H1 (cell line): ENCODE measurements at regions not wholly inside any gene's neighbourhood (a gene's known extent, or its start where the extent isn't known, plus 50 kb on each side); places are given as distances from the start of the nearest gene placed in this dataset.

Source experiments
- CTCF ChIA-PET: fragments of 300-600 bp; sonication (Branson Sonifier 250); formaldehyde crosslinking; loops from one replicate; lab custom pipeline; 2021; ENCODE audit not compliant: partially characterized antibody; lab: Charles Lee
- POLR2A ChIA-PET: fragments of 300-600 bp; sonication (Branson Sonifier 250); formaldehyde crosslinking; loops from one replicate; lab custom pipeline; 2021; ENCODE audit warnings: inconsistent platforms; ENCODE audit not compliant: partially characterized antibody; lab: Charles Lee
- DNase-seq, 2 experiments: peaks; one replicate each; pipeline versions ENCODE4 v3.0.0 to v3.0.0-alpha.2; 2010 to 2022; ENCODE audit warnings: low spot score in 2 of 2, low read depth in 1 of 2, mixed read lengths in 1 of 2
- FAIRE-seq: peaks from 2 replicates; lab custom pipeline; 2011; peaks lifted over from hg19 to GRCh38; lab: Jason Lieb, UNC
- H2AFZ ChIP-seq: 2 replicates; pipeline ENCODE4 v1.8.1; 2012; ENCODE audit warnings: low read length, inconsistent platforms
- H2AK5ac ChIP-seq: 2 replicates; pipeline ENCODE4 v1.6.1; 2013; ENCODE audit warnings: low read depth, low read length
- H2BK120ac ChIP-seq: replicated peaks from 2 replicates; pipeline ENCODE3; 2013; ENCODE audit warnings: low read depth, low read length, inconsistent platforms
- H2BK12ac ChIP-seq: 2 replicates; pipeline ENCODE4 v1.6.1; 2013; ENCODE audit warnings: low read depth, low read length
- H2BK15ac ChIP-seq: 2 replicates; pipeline ENCODE4 v1.6.1; 2013; ENCODE audit warnings: low read length
- H2BK20ac ChIP-seq: 2 replicates; pipeline ENCODE4 v1.6.1; 2013; ENCODE audit warnings: low read length
- H2BK5ac ChIP-seq: 2 replicates; pipeline ENCODE4 v1.6.1; 2013; ENCODE audit warnings: low read depth, low read length
- H3K14ac ChIP-seq: 2 replicates; pipeline ENCODE4 v1.6.1; 2013; ENCODE audit warnings: inconsistent platforms; ENCODE audit not compliant: insufficient read length
- H3K18ac ChIP-seq: 2 replicates; pipeline ENCODE4 v1.6.1; 2013; ENCODE audit warnings: low read length; ENCODE audit errors: extremely low read depth
- H3K23ac ChIP-seq: 2 replicates; pipeline ENCODE4 v1.6.1; 2013; ENCODE audit warnings: inconsistent platforms; ENCODE audit not compliant: insufficient read length
- H3K23me2 ChIP-seq: 2 replicates; pipeline ENCODE4 v1.6.1; 2013; ENCODE audit warnings: low read depth, low read length
- H3K27ac ChIP-seq: 2 replicates; pipeline ENCODE4 v1.6.1; 2011; ENCODE audit warnings: low read depth, low read length, inconsistent platforms
- H3K27me3 ChIP-seq, 4 experiments: replicated peaks in 1 of 4; 1 replicate in 1 of 4; 2 replicates in 3 of 4; pipeline versions ENCODE4 v1.6.1 to v1.8.1; 2011 to 2013; ENCODE audit warnings: low read length in 3 of 4, mild to moderate bottlenecking in 3 of 4, inconsistent platforms in 2 of 4, mixed read lengths in 2 of 4, moderate library complexity in 1 of 4; ENCODE audit not compliant: control insufficient read depth in 3 of 4, insufficient read depth in 3 of 4; ENCODE audit errors: extremely low read depth in 1 of 4
- H3K36me3 ChIP-seq, 4 experiments: 2 replicates each; pipeline versions ENCODE4 v1.6.1 to v1.8.1; 2011 to 2013; ENCODE audit warnings: mild to moderate bottlenecking in 4 of 4, low read length in 3 of 4, moderate library complexity in 2 of 4, control low read depth in 1 of 4, inconsistent platforms in 1 of 4; ENCODE audit not compliant: insufficient read depth in 4 of 4, control insufficient read depth in 2 of 4
- H3K4ac ChIP-seq: replicated peaks from 2 replicates; pipeline ENCODE3; 2013; ENCODE audit warnings: low read length, low read depth, mixed read lengths, inconsistent platforms; ENCODE audit not compliant: insufficient read length
- H3K4me1 ChIP-seq, 4 experiments: replicated peaks in 1 of 4; 1 replicate in 1 of 4; 2 replicates in 3 of 4; pipeline versions ENCODE4 v1.6.1 to v1.8.1; 2011 to 2013; ENCODE audit warnings: low read length in 3 of 4, inconsistent platforms in 2 of 4, mixed read lengths in 1 of 4; ENCODE audit not compliant: insufficient read depth in 4 of 4, control insufficient read depth in 3 of 4
- H3K4me2 ChIP-seq, 2 experiments: 2 replicates each; pipeline versions ENCODE4 v1.6.1 to v1.8.1; 2011 to 2013; ENCODE audit warnings: low read depth in 2 of 2, low read length in 2 of 2, control low read depth in 1 of 2, inconsistent platforms in 1 of 2, mild to moderate bottlenecking in 1 of 2; ENCODE audit not compliant: insufficient read depth in 1 of 2
- H3K4me3 ChIP-seq, 4 experiments: fragments of 200-600, 300-600 bp in 1 of 4; sonication (generic), shearing (Covaris generic), sonication (Bioruptor Twin) in 1 of 4; 2 replicates each; pipeline versions ENCODE4 v1.5.1 to v1.8.1; 2011 to 2016; ENCODE audit warnings: low read length in 4 of 4, low read depth in 3 of 4, control low read depth in 2 of 4, inconsistent platforms in 2 of 4, mild to moderate bottlenecking in 2 of 4, mixed read lengths in 1 of 4, moderate library complexity in 1 of 4; ENCODE audit not compliant: insufficient read depth in 2 of 4; ENCODE audit errors: extremely low read depth in 1 of 4
- H3K56ac ChIP-seq: replicated peaks from 2 replicates; pipeline ENCODE3; 2013; ENCODE audit warnings: low read depth, mild to moderate bottlenecking, mixed read lengths, low read length, inconsistent platforms; ENCODE audit not compliant: insufficient read length
- H3K79me1 ChIP-seq: 2 replicates; pipeline ENCODE4 v1.6.1; 2013; ENCODE audit warnings: low read depth, low read length, control low read depth
- H3K79me2 ChIP-seq, 2 experiments: 2 replicates each; pipeline versions ENCODE4 v1.6.1 to v1.8.1; 2012 to 2013; ENCODE audit warnings: low read length in 2 of 2, mild to moderate bottlenecking in 2 of 2, inconsistent platforms in 1 of 2; ENCODE audit not compliant: insufficient read depth in 2 of 2, control insufficient read depth in 1 of 2
- H3K9ac ChIP-seq, 4 experiments: replicated peaks in 1 of 4; 1 replicate in 1 of 4; 2 replicates in 3 of 4; pipeline versions ENCODE4 v1.6.1 to v1.8.1; 2011 to 2013; ENCODE audit warnings: low read depth in 3 of 4, low read length in 3 of 4, control low read depth in 2 of 4, mild to moderate bottlenecking in 2 of 4, moderate library complexity in 2 of 4, inconsistent platforms in 1 of 4; ENCODE audit errors: extremely low read depth in 1 of 4
- H3K9me3 ChIP-seq, 2 experiments: 2 replicates each; pipeline versions ENCODE4 v1.6.1 to v1.8.1; 2012 to 2013; ENCODE audit warnings: mild to moderate bottlenecking in 2 of 2, moderate library complexity in 2 of 2, control low read depth in 1 of 2, inconsistent platforms in 1 of 2, low read depth in 1 of 2, low read length in 1 of 2, mixed read lengths in 1 of 2; ENCODE audit not compliant: insufficient read depth in 2 of 2
- H4K20me1 ChIP-seq, 2 experiments: replicated peaks in 1 of 2; 2 replicates each; pipeline versions ENCODE3 to v1.8.1; 2011 to 2013; ENCODE audit warnings: inconsistent platforms in 2 of 2, low read length in 2 of 2, mild to moderate bottlenecking in 1 of 2; ENCODE audit not compliant: insufficient read depth in 2 of 2, control insufficient read depth in 1 of 2
- H4K5ac ChIP-seq: 2 replicates; pipeline ENCODE4 v1.6.1; 2013; ENCODE audit warnings: low read length, low read depth, mixed read lengths, inconsistent platforms; ENCODE audit not compliant: insufficient read length
- H4K8ac ChIP-seq: 2 replicates; pipeline ENCODE4 v1.8.0; 2013; ENCODE audit warnings: mild to moderate bottlenecking, moderate library complexity, low read length, inconsistent platforms; ENCODE audit not compliant: insufficient read depth; ENCODE audit errors: extremely low read depth
- H4K91ac ChIP-seq: replicated peaks from 2 replicates; pipeline ENCODE3; 2013; ENCODE audit warnings: low read length, mixed read lengths, inconsistent platforms; ENCODE audit not compliant: insufficient read length
- BRCA1 ChIP-seq: IDR thresholded peaks from 2 replicates; pipeline ENCODE4 v1.6.1; 2012; ENCODE audit warnings: low read depth, low read length, improper control_type of control experiment
- CBX5 ChIP-seq: fragments of 300-800, 300-1000 bp; sonication (generic); IDR thresholded peaks from 2 replicates; pipeline ENCODE4 v1.7.1; 2016; ENCODE audit warnings: antibody characterized with exemption, low read length, low read depth
- CHD2 ChIP-seq: IDR thresholded peaks from 2 replicates; pipeline ENCODE4 v1.6.1; 2012; ENCODE audit warnings: low read length, improper control_type of control experiment
- JUND ChIP-seq: IDR thresholded peaks from 2 replicates; pipeline ENCODE4 v1.6.1; 2011; ENCODE audit warnings: mild to moderate bottlenecking, improper control_type of control experiment, low read length
- SIX5 ChIP-seq: IDR thresholded peaks from 2 replicates; pipeline ENCODE4 v1.6.1; 2011; ENCODE audit warnings: mild to moderate bottlenecking, low read depth, low read length
- TAF1 ChIP-seq: IDR thresholded peaks from 2 replicates; pipeline ENCODE4 v1.6.1; 2011; ENCODE audit warnings: mild to moderate bottlenecking, low read depth, low read length
- WGBS, 2 experiments: shearing (Covaris generic) in 1 of 2; methylation state at CpG; one replicate each; pipeline versions ENCODE4 v1.1.6 to v1.1.7; 2013 to 2015; ENCODE audit warnings: low lambda C conversion rate in 2 of 2, mixed read lengths in 2 of 2, inconsistent platforms in 1 of 2, low coverage in 1 of 2, missing lambda C conversion rate in 1 of 2; ENCODE audit not compliant: insufficient replicate concordance in 2 of 2, insufficient coverage in 1 of 2, insufficient read length in 1 of 2; ENCODE audit errors: extremely low coverage in 1 of 2, missing lambda C conversion rate in 1 of 2; 5-methylcytosine and 5-hydroxymethylcytosine counted together

DNA sequence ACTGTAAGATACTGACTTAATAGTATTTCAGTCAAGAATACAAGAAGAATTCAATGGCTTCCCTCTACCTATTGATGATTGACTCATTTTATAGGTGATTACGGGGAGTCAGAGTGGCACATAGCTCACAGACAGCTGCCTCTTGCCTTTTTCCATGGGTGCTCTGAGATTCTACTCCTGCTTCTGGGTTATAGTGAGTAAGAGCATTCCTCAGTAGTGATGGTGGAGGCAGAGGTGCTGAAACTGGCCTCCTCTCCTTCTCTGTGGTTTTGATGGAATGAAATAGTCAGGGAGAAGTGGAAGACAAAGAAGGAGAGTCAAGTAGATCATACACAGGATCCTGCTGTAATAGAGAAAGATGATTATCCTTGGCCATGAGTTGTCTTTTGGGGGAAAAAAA is 438.2 kb upstream of the FAR2 start:
- WGBS, 2 experiments, result 94% methylated on average over 1 of the region's 1 CpG; no CpG with 5 or more reads in 1 of the 2 experiments
- H2BK15ac ChIP-seq, result no peak overlapping the region
- no peak overlapping the region for H2BK12ac ChIP-seq
- no peaks in the 10 kb centered on the region for H3K4me1 ChIP-seq
- FAIRE-seq, result no peak
- H2BK5ac ChIP-seq, result no peak overlapping the region
- DNase-seq, result no peak
- H3K36me3 ChIP-seq, result no peaks in the 10 kb centered on the region
- ChIA-PET POLR2A (no interaction called here), CTCF (no interaction called here)
- H3K23me2 ChIP-seq, result no peaks in the 10 kb centered on the region
- 0 out of 2 replicates have a peak overlapping the region, but pooled peaks have one; percentile 25 for H2AFZ ChIP-seq
- no peak overlapping the region for H4K5ac ChIP-seq
- no peaks in the 10 kb centered on the region for H3K79me2 ChIP-seq
- no peak overlapping the region for H3K9ac ChIP-seq
- no peak overlapping the region for H3K14ac ChIP-seq
- H3K27me3 ChIP-seq, result no peaks in the 10 kb centered on the region
- no peak overlapping the region for H3K4me3 ChIP-seq
- no peak overlapping the region for H2BK20ac ChIP-seq
- H3K27ac ChIP-seq, result no peak overlapping the region
- H3K79me1 ChIP-seq, result no peaks in the 10 kb centered on the region
- H4K8ac ChIP-seq, result no peak overlapping the region
- no peak overlapping the region for H4K91ac ChIP-seq
- H3K4me2 ChIP-seq, result no peak overlapping the region
- no peak overlapping the region for H3K23ac ChIP-seq
- no peak overlapping the region for H3K18ac ChIP-seq
- H3K4ac ChIP-seq, result no peak overlapping the region
- no peaks in the 10 kb centered on the region for H3K9me3 ChIP-seq
- H2BK120ac ChIP-seq, result no peak overlapping the region
- H4K20me1 ChIP-seq, result no peaks in the 10 kb centered on the region
- H3K56ac ChIP-seq, result no peak overlapping the region
- no peak overlapping the region for H2AK5ac ChIP-seq
- TF ChIP-seq BRCA1, result no peak
- TF ChIP-seq JUND, result no peak
- TF ChIP-seq SIX5, result no peak
- no peak for TF ChIP-seq TAF1
- no peak for TF ChIP-seq CHD2
- no peak for TF ChIP-seq CBX5
